K562 (cell line): ENCODE measurements at regions not wholly inside any gene's neighbourhood (a gene's known extent, or its start where the extent isn't known, plus 50 kb on each side); places are given as distances from the start of the nearest gene placed in this dataset.

ENCODE experiments used
- ATAC-seq: fragments of 200-7000 bp; cut with Tn5 transposase; 3 replicates; pipeline ENCODE4 v1.9.1; 2020; ENCODE audit warnings: moderate library complexity
- BruUV-seq: library from RNA; stranded (reverse); fragments of 400-500 nt; replicated peaks from 2 replicates; lab custom pipeline; 2021; lab: Mats Ljungman, UMichigan
- CTCF ChIA-PET: fragments of 300-600 bp; formaldehyde crosslinking; extraction: SDS; loops from one replicate; lab custom pipeline; 2021; ENCODE audit warnings: low intra/inter-chr PET ratio; lab: Yijun Ruan, JAX
- POLR2A ChIA-PET: fragments of 300-600, 350-650 bp; sonication (Branson Sonifier 250); formaldehyde crosslinking; extraction: SDS; loops from one replicate; lab custom pipeline; 2021; ENCODE audit warnings: antibody characterized with exemption, inconsistent platforms; lab: Yijun Ruan, JAX
- DNase-seq, 4 experiments: peaks; one replicate each; pipeline versions ENCODE4 v3.0.0 to v3.0.0-alpha.2; 2011 to 2018; ENCODE audit warnings: low spot score in 3 of 4, mixed read lengths in 3 of 4; ENCODE audit errors: extremely low read depth in 1 of 4
- FAIRE-seq: peaks from 2 replicates; lab custom pipeline; 2011; peaks lifted over from hg19 to GRCh38; lab: Jason Lieb, UNC
- H2AFZ ChIP-seq: 2 replicates; pipeline ENCODE4 v1.6.0; 2011; ENCODE audit warnings: low read depth, low read length, control low read depth, inconsistent platforms
- H3K27ac ChIP-seq: fragments of 200-600 bp; 3 replicates; pipeline ENCODE4 v1.8.0; 2011; ENCODE audit warnings: low read depth, mild to moderate bottlenecking, control low read depth, inconsistent platforms, low read length, moderate library complexity, mixed read lengths; ENCODE audit errors: extremely low read depth
- H3K27me3 ChIP-seq, 2 experiments: fragments of 300-600 bp in 1 of 2; 2 replicates in 1 of 2; 3 replicates in 1 of 2; pipeline versions ENCODE4 v1.6.0 to v1.8.0; 2011; ENCODE audit warnings: inconsistent platforms in 2 of 2, low read length in 2 of 2, mild to moderate bottlenecking in 1 of 2, mixed read lengths in 1 of 2, moderate library complexity in 1 of 2; ENCODE audit not compliant: control insufficient read depth in 2 of 2, insufficient read depth in 2 of 2
- H3K36me3 ChIP-seq: fragments of 300-600 bp; 3 replicates; pipeline ENCODE4 v1.8.0; 2011; ENCODE audit warnings: mild to moderate bottlenecking, low read length, inconsistent platforms; ENCODE audit not compliant: control insufficient read depth, insufficient read depth
- H3K4me1 ChIP-seq, 2 experiments: fragments of 200-600 bp in 1 of 2; replicated peaks in 1 of 2; 2 replicates in 1 of 2; 3 replicates in 1 of 2; pipeline versions ENCODE4 v1.5.1 to v1.8.0; 2011; ENCODE audit warnings: inconsistent platforms in 2 of 2, low read length in 2 of 2, mild to moderate bottlenecking in 1 of 2, mixed read lengths in 1 of 2, moderate library complexity in 1 of 2; ENCODE audit not compliant: control insufficient read depth in 2 of 2, insufficient read depth in 2 of 2
- H3K4me2 ChIP-seq: 2 replicates; pipeline ENCODE4 v1.6.1; 2011; ENCODE audit warnings: low read length, control low read depth, inconsistent platforms, mixed read lengths; ENCODE audit not compliant: insufficient read depth
- H3K4me3 ChIP-seq: fragments of 200-600 bp; sonication (generic), shearing (Covaris generic); 2 replicates; pipeline ENCODE4 v1.5.1; 2016; ENCODE audit warnings: control low read depth, inconsistent platforms
- H3K79me2 ChIP-seq: fragments of 200-600 bp; 3 replicates; pipeline ENCODE4 v1.8.0; 2011; ENCODE audit warnings: low read length, inconsistent platforms; ENCODE audit not compliant: control insufficient read depth, insufficient read depth
- H3K9ac ChIP-seq, 2 experiments: 2 replicates each; pipeline versions ENCODE4 v1.6.0 to v1.6.1; 2011; ENCODE audit warnings: low read depth in 2 of 2, low read length in 2 of 2, control low read depth in 1 of 2, inconsistent platforms in 1 of 2, mild to moderate bottlenecking in 1 of 2, mixed read lengths in 1 of 2; ENCODE audit not compliant: insufficient read depth in 1 of 2
- H3K9me1 ChIP-seq: one replicate; pipeline ENCODE4 v1.6.0; 2011; ENCODE audit warnings: inconsistent platforms, mild to moderate bottlenecking, low read length, moderate library complexity; ENCODE audit not compliant: control insufficient read depth, insufficient read depth
- H3K9me3 ChIP-seq: replicated peaks from 2 replicates; pipeline ENCODE4 v1.5.1; 2011; ENCODE audit warnings: low read depth, low read length, inconsistent platforms; ENCODE audit not compliant: control insufficient read depth, insufficient read depth
- H4K20me1 ChIP-seq: replicated peaks from 2 replicates; pipeline ENCODE4 v1.6.1; 2011; ENCODE audit warnings: low read length, inconsistent platforms, mixed read lengths; ENCODE audit not compliant: control insufficient read depth, insufficient read depth
- ARID1B ChIP-seq: fragments of 450-650 bp; IDR thresholded peaks from 2 replicates; pipeline ENCODE4 v1.6.1; 2016; ENCODE audit warnings: antibody characterized with exemption, mild to moderate bottlenecking, inconsistent platforms
- BCOR ChIP-seq: fragments of 450-650 bp; IDR thresholded peaks from 2 replicates; pipeline ENCODE4 v1.6.1; 2016
- FOXA1 ChIP-seq: fragments of 450-650 bp; IDR thresholded peaks from 2 replicates; pipeline ENCODE4 v1.6.1; 2016; ENCODE audit warnings: mild to moderate bottlenecking, borderline replicate concordance
- HMGN3 ChIP-seq: IDR thresholded peaks from 2 replicates; pipeline ENCODE4 v1.6.1; 2011; ENCODE audit warnings: borderline replicate concordance, low read depth, mild to moderate bottlenecking, mixed read lengths, low read length; ENCODE audit not compliant: insufficient read length; ENCODE audit errors: extremely low read depth
- KLF6 ChIP-seq: fragments of 250-450 bp; sonication (Bioruptor Pico); IDR thresholded peaks from 2 replicates; pipeline ENCODE4 v1.4.0; 2020; ENCODE audit warnings: mild to moderate bottlenecking, moderate library complexity, borderline replicate concordance
- POLR2AphosphoS5 ChIP-seq: IDR thresholded peaks from 2 replicates; pipeline ENCODE4 v1.6.1; 2011; ENCODE audit warnings: mild to moderate bottlenecking, low read depth, low read length, moderate library complexity; ENCODE audit not compliant: control insufficient read depth, insufficient read depth
- POLR3G ChIP-seq: IDR thresholded peaks from 2 replicates; pipeline ENCODE4 v1.6.1; 2011; ENCODE audit not compliant: insufficient read length, insufficient replicate concordance; ENCODE audit errors: extremely low read depth
- ZNF184 ChIP-seq: sonication (generic); formaldehyde crosslinking; IDR thresholded peaks from 2 replicates; pipeline ENCODE4 v1.5.0; 2020; ENCODE audit warnings: missing genetic modification reagents
- ZNF274 ChIP-seq: IDR thresholded peaks from 2 replicates; pipeline ENCODE4 v1.6.1; 2011; ENCODE audit warnings: low read depth, mild to moderate bottlenecking, low read length, moderate library complexity, borderline replicate concordance
- ZZZ3 ChIP-seq: fragments of 450-650 bp; IDR thresholded peaks from 2 replicates; pipeline ENCODE4 v1.6.1; 2016; ENCODE audit warnings: antibody characterized with exemption, mild to moderate bottlenecking, moderate library complexity
- WGBS: fragments of 100-300 bp; shearing (Covaris generic); methylation state at CpG from one replicate; pipeline ENCODE4 v1.1.6; 2016; ENCODE audit warnings: low coverage, mixed read lengths; ENCODE audit not compliant: insufficient coverage; ENCODE audit errors: missing lambda C conversion rate; 5-methylcytosine and 5-hydroxymethylcytosine counted together
- in situ Hi-C: fragments of 300-500 bp; cut with MboI; formaldehyde crosslinking; loops from 4 replicates; pipeline ENCODE4 v1.15.0; 2018; ENCODE audit warnings: inconsistent platforms, mixed read lengths
- intact Hi-C: fragments of 100-400 bp; cut with micrococcal nuclease; formaldehyde crosslinking; loops from 2 replicates; pipeline ENCODE4 v1.14.2; 2022
- TF ChIP-seq, protein P1 (sequence below): fragments of 450-650 bp; IDR thresholded peaks from 2 replicates; pipeline ENCODE4 v1.6.1; 2017; ENCODE audit warnings: antibody characterized with exemption, mild to moderate bottlenecking
- TF ChIP-seq, protein P2 (sequence below): sonication (generic); formaldehyde crosslinking; IDR thresholded peaks from 2 replicates; pipeline ENCODE4 v1.8.1; 2023; ENCODE audit warnings: mild to moderate bottlenecking, missing genetic modification reagents
- TF ChIP-seq, protein P3 (sequence below): sonication (generic); formaldehyde crosslinking; IDR thresholded peaks from 2 replicates; pipeline ENCODE4 v1.8.1; 2023; ENCODE audit warnings: mild to moderate bottlenecking, missing genetic modification reagents

GRCh38 chr1:55374216-55374615, 159.1 kb upstream of the USP24 start:
- no peak for FAIRE-seq
- WGBS, result 10% methylated on average over 1 of the region's 1 CpG
- DNase-seq, result no peak
- Histone ChIP-seq H2AFZ (no peak overlapping the region), H3K27me3 (no peaks in the 10 kb centered on the region), H3K79me2 (no peaks in the 10 kb centered on the region), H3K9me3 (no peaks in the 10 kb centered on the region), H3K9ac (no peak overlapping the region), H3K27ac (no peak overlapping the region), H4K20me1 (no peaks in the 10 kb centered on the region), H3K4me3 (no peak overlapping the region), H3K4me2 (no peak overlapping the region), H3K36me3 (no peaks in the 10 kb centered on the region), H3K9me1 (no peaks in the 10 kb centered on the region), H3K4me1 (no peaks in the 10 kb centered on the region)
- no peak for ATAC-seq
- CTCF ChIA-PET, result interaction anchor here (0.7 kb wide), 1 partner anchor 89 kb away, joined by 3 read pairs; no protein-coding TSS in a partner anchor
- BruUV-seq, result no TSS peak
- intact Hi-C loops, result loop anchor here (2.0 kb wide), 1 partner anchor 1211 kb away; no protein-coding TSS in a partner anchor
- POLR2A ChIA-PET, result interaction anchor here (1.2 kb wide), 1 partner anchor 12 kb away, joined by 3 read pairs; no protein-coding TSS in a partner anchor
- in situ Hi-C loops, result loop anchor here (10.0 kb wide), 1 partner anchor 111 kb away; no protein-coding TSS in a partner anchor
- TF ChIP-seq, protein P1, sequence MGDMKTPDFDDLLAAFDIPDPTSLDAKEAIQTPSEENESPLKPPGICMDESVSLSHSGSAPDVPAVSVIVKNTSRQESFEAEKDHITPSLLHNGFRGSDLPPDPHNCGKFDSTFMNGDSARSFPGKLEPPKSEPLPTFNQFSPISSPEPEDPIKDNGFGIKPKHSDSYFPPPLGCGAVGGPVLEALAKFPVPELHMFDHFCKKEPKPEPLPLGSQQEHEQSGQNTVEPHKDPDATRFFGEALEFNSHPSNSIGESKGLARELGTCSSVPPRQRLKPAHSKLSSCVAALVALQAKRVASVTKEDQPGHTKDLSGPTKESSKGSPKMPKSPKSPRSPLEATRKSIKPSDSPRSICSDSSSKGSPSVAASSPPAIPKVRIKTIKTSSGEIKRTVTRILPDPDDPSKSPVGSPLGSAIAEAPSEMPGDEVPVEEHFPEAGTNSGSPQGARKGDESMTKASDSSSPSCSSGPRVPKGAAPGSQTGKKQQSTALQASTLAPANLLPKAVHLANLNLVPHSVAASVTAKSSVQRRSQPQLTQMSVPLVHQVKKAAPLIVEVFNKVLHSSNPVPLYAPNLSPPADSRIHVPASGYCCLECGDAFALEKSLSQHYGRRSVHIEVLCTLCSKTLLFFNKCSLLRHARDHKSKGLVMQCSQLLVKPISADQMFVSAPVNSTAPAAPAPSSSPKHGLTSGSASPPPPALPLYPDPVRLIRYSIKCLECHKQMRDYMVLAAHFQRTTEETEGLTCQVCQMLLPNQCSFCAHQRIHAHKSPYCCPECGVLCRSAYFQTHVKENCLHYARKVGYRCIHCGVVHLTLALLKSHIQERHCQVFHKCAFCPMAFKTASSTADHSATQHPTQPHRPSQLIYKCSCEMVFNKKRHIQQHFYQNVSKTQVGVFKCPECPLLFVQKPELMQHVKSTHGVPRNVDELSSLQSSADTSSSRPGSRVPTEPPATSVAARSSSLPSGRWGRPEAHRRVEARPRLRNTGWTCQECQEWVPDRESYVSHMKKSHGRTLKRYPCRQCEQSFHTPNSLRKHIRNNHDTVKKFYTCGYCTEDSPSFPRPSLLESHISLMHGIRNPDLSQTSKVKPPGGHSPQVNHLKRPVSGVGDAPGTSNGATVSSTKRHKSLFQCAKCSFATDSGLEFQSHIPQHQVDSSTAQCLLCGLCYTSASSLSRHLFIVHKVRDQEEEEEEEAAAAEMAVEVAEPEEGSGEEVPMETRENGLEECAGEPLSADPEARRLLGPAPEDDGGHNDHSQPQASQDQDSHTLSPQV, result no peak
- no peak for TF ChIP-seq ARID1B
- TF ChIP-seq HMGN3, result no peak
- TF ChIP-seq BCOR, result no peak
- no peak for TF ChIP-seq ZNF274
- no peak for TF ChIP-seq ZZZ3
- TF ChIP-seq FOXA1, result no peak
- TF ChIP-seq ZNF184 (CRISPR knock-in tag), result no peak
- TF ChIP-seq KLF6 (CRISPR knock-in tag), result no peak
- TF ChIP-seq POLR2AphosphoS5, result no peak
- TF ChIP-seq, protein P2, sequence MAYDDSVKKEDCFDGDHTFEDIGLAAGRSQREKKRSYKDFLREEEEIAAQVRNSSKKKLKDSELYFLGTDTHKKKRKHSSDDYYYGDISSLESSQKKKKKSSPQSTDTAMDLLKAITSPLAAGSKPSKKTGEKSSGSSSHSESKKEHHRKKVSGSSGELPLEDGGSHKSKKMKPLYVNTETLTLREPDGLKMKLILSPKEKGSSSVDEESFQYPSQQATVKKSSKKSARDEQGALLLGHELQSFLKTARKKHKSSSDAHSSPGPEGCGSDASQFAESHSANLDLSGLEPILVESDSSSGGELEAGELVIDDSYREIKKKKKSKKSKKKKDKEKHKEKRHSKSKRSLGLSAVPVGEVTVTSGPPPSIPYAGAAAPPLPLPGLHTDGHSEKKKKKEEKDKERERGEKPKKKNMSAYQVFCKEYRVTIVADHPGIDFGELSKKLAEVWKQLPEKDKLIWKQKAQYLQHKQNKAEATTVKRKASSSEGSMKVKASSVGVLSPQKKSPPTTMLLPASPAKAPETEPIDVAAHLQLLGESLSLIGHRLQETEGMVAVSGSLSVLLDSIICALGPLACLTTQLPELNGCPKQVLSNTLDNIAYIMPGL, result no peak
- TF ChIP-seq, protein P3, sequence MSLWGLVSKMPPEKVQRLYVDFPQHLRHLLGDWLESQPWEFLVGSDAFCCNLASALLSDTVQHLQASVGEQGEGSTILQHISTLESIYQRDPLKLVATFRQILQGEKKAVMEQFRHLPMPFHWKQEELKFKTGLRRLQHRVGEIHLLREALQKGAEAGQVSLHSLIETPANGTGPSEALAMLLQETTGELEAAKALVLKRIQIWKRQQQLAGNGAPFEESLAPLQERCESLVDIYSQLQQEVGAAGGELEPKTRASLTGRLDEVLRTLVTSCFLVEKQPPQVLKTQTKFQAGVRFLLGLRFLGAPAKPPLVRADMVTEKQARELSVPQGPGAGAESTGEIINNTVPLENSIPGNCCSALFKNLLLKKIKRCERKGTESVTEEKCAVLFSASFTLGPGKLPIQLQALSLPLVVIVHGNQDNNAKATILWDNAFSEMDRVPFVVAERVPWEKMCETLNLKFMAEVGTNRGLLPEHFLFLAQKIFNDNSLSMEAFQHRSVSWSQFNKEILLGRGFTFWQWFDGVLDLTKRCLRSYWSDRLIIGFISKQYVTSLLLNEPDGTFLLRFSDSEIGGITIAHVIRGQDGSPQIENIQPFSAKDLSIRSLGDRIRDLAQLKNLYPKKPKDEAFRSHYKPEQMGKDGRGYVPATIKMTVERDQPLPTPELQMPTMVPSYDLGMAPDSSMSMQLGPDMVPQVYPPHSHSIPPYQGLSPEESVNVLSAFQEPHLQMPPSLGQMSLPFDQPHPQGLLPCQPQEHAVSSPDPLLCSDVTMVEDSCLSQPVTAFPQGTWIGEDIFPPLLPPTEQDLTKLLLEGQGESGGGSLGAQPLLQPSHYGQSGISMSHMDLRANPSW (CRISPR knock-in tag), result no peak
- TF ChIP-seq POLR3G, result no peak
